ENCODE measurements at regions not wholly inside any gene's neighbourhood (a gene's known extent, or its start where the extent isn't known, plus 50 kb on each side); places are given as distances from the start of the nearest gene placed in this dataset.

- POLR2A ChIA-PET, result no interaction called here
- DNase-seq (ENCODE audit: extremely low spot score), result no peak
- CTCF ChIA-PET, result no interaction called here
- TF ChIP-seq ELF4 (IDR thresholded peaks at IDR 0.05) (no peak), FOXM1 (IDR thresholded peaks at IDR 0.05; ENCODE audit: borderline replicate concordance) (no peak), TARDBP (IDR thresholded peaks at IDR 0.05) (no peak), CTBP1 (IDR thresholded peaks at IDR 0.05; ENCODE audit: borderline replicate concordance) (no peak), BHLHE40 (IDR thresholded peaks at IDR 0.05; ENCODE audit: borderline replicate concordance) (no peak), PKNOX1 (IDR thresholded peaks at IDR 0.05) (no peak), FOXA1 (IDR thresholded peaks at IDR 0.05) (no peak), FOXK2 (IDR thresholded peaks at IDR 0.05) (no peak), HDGF (IDR thresholded peaks at IDR 0.05; ENCODE audit: borderline replicate concordance) (no peak), ARNT (IDR thresholded peaks at IDR 0.05) (no peak), SP1 (IDR thresholded peaks at IDR 0.05) (no peak), SUZ12 (IDR thresholded peaks at IDR 0.05) (no peak), ZNF384 (IDR thresholded peaks at IDR 0.05) (no peak), L3MBTL2 (conservative IDR thresholded peaks at IDR 0.05) (no peak), NFRKB (IDR thresholded peaks at IDR 0.05) (no peak)
Observed at GRCh38 chr16:35664091-35664693, 2204.8 kb downstream of the TP53TG3F start.

- ChIA-PET CTCF (no interaction called here), POLR2A (no interaction called here)
- TF ChIP-seq HDGF (IDR thresholded peaks at IDR 0.05; ENCODE audit: borderline replicate concordance) (no peak), LEF1 (IDR thresholded peaks at IDR 0.05; ENCODE audit: borderline replicate concordance) (no peak), PKNOX1 (IDR thresholded peaks at IDR 0.05) (no peak), L3MBTL2 (conservative IDR thresholded peaks at IDR 0.05) (no peak), FOXK2 (IDR thresholded peaks at IDR 0.05) (no peak), ARNT (IDR thresholded peaks at IDR 0.05) (no peak), ELF4 (IDR thresholded peaks at IDR 0.05) (no peak), NFRKB (IDR thresholded peaks at IDR 0.05) (no peak), SP1 (IDR thresholded peaks at IDR 0.05) (no peak), CTBP1 (IDR thresholded peaks at IDR 0.05; ENCODE audit: borderline replicate concordance) (no peak)
- no peak for DNase-seq (ENCODE audit: extremely low spot score)
Observed at GRCh38 chr16:35685085-35685484, 2225.7 kb downstream of the TP53TG3F start.

- TF ChIP-seq SP1 (IDR thresholded peaks at IDR 0.05) (no peak), CTBP1 (IDR thresholded peaks at IDR 0.05; ENCODE audit: borderline replicate concordance) (no peak), HDGF (IDR thresholded peaks at IDR 0.05; ENCODE audit: borderline replicate concordance) (no peak), LEF1 (IDR thresholded peaks at IDR 0.05; ENCODE audit: borderline replicate concordance) (no peak), NFRKB (IDR thresholded peaks at IDR 0.05) (no peak), TARDBP (IDR thresholded peaks at IDR 0.05) (no peak), ELF4 (IDR thresholded peaks at IDR 0.05) (no peak), ARNT (IDR thresholded peaks at IDR 0.05) (no peak), BHLHE40 (IDR thresholded peaks at IDR 0.05; ENCODE audit: borderline replicate concordance) (no peak), FOXA1 (IDR thresholded peaks at IDR 0.05) (no peak), PKNOX1 (IDR thresholded peaks at IDR 0.05) (no peak), FOXM1 (IDR thresholded peaks at IDR 0.05; ENCODE audit: borderline replicate concordance) (no peak), ZNF384 (IDR thresholded peaks at IDR 0.05) (no peak), L3MBTL2 (conservative IDR thresholded peaks at IDR 0.05) (no peak), FOXK2 (IDR thresholded peaks at IDR 0.05) (no peak), SUZ12 (IDR thresholded peaks at IDR 0.05) (no peak)
- ChIA-PET POLR2A (no interaction called here), CTCF (no interaction called here)
- no peak for DNase-seq (ENCODE audit: extremely low spot score)
Observed at GRCh38 chr16:35686595-35686994, 2227.2 kb downstream of the TP53TG3F start.

GRCh38 chr16:35687071-35687470 lies 2227.7 kb downstream of the TP53TG3F start:
- POLR2A ChIA-PET, result no interaction called here
- CTCF ChIA-PET, result no interaction called here
- DNase-seq (ENCODE audit: extremely low spot score), result no peak
- TF ChIP-seq FOXA1 (IDR thresholded peaks at IDR 0.05), result no peak
- TF ChIP-seq ZNF384 (IDR thresholded peaks at IDR 0.05), result no peak
- TF ChIP-seq FOXM1 (IDR thresholded peaks at IDR 0.05; ENCODE audit: borderline replicate concordance), result no peak
- no peak for TF ChIP-seq FOXK2 (IDR thresholded peaks at IDR 0.05)

GRCh38 chr16:35687781-35688180 lies 2228.4 kb downstream of the TP53TG3F start:
- no peak for DNase-seq (ENCODE audit: extremely low spot score)
- POLR2A ChIA-PET, result no interaction called here
- CTCF ChIA-PET, result no interaction called here
- TF ChIP-seq ZNF384 (IDR thresholded peaks at IDR 0.05) (no peak), SUZ12 (IDR thresholded peaks at IDR 0.05) (no peak), ELF4 (IDR thresholded peaks at IDR 0.05) (no peak), L3MBTL2 (conservative IDR thresholded peaks at IDR 0.05) (no peak), FOXK2 (IDR thresholded peaks at IDR 0.05) (no peak), HDGF (IDR thresholded peaks at IDR 0.05; ENCODE audit: borderline replicate concordance) (no peak), NFRKB (IDR thresholded peaks at IDR 0.05) (no peak), ARNT (IDR thresholded peaks at IDR 0.05) (no peak), FOXM1 (IDR thresholded peaks at IDR 0.05; ENCODE audit: borderline replicate concordance) (no peak), FOXA1 (IDR thresholded peaks at IDR 0.05) (no peak), CTBP1 (IDR thresholded peaks at IDR 0.05; ENCODE audit: borderline replicate concordance) (no peak), TARDBP (IDR thresholded peaks at IDR 0.05) (no peak), PKNOX1 (IDR thresholded peaks at IDR 0.05) (no peak), LEF1 (IDR thresholded peaks at IDR 0.05; ENCODE audit: borderline replicate concordance) (no peak)

GRCh38 chr16:35689764-35690163 lies 2230.4 kb downstream of the TP53TG3F start:
- ChIA-PET POLR2A (no interaction called here), CTCF (no interaction called here)
- DNase-seq (ENCODE audit: extremely low spot score), result no peak
- TF ChIP-seq NFRKB (IDR thresholded peaks at IDR 0.05) (no peak), L3MBTL2 (conservative IDR thresholded peaks at IDR 0.05) (no peak), FOXA1 (IDR thresholded peaks at IDR 0.05) (no peak), ARNT (IDR thresholded peaks at IDR 0.05) (no peak), HDGF (IDR thresholded peaks at IDR 0.05; ENCODE audit: borderline replicate concordance) (no peak), FOXK2 (IDR thresholded peaks at IDR 0.05) (no peak), SP1 (IDR thresholded peaks at IDR 0.05) (no peak), CTBP1 (IDR thresholded peaks at IDR 0.05; ENCODE audit: borderline replicate concordance) (no peak), SUZ12 (IDR thresholded peaks at IDR 0.05) (no peak), PKNOX1 (IDR thresholded peaks at IDR 0.05) (no peak), BHLHE40 (IDR thresholded peaks at IDR 0.05; ENCODE audit: borderline replicate concordance) (no peak), ZNF384 (IDR thresholded peaks at IDR 0.05) (no peak)

Measured in HEK293T (cell line).